Activated CD4-positive, alpha-beta T cell treated with anti-CD3 and anti-CD28 coated beads, Interleukin-2, amount 10 ng/mL, durations not matched to agents 7 days and 5 days (primary cell): ENCODE measurements at regions not wholly inside any gene's neighbourhood (a gene's known extent, or its start where the extent isn't known, plus 50 kb on each side); places are given as distances from the start of the nearest gene placed in this dataset.
A peak's percentile ranks its signal among the peaks of the same experiment; 100 is the strongest.
"Not testable (repeated sequence)": the region's sequence is repeated elsewhere in the genome, so short reads cannot be mapped to it uniquely, and the experiment has no call there.

Experiments
- CTCF ChIA-PET: fragments of 350-600 bp; sonication (Branson Sonifier 250); formaldehyde crosslinking; loops from one replicate; lab custom pipeline; 2021; ENCODE audit warnings: antibody characterized with exemption; lab: Charles Lee
- POLR2A ChIA-PET: fragments of 350-600 bp; sonication (Branson Sonifier 250); formaldehyde crosslinking; loops from one replicate; lab custom pipeline; 2021; ENCODE audit warnings: antibody characterized with exemption; lab: Charles Lee
- DNase-seq: peaks from one replicate; pipeline ENCODE4 v3.0.0-alpha.2; 2020
- H3K27ac Mint-ChIP-seq: one replicate; pipeline ENCODE4 v1.8.0; 2021; ENCODE audit warnings: mild to moderate bottlenecking, moderate library complexity, mixed read lengths
- H3K27me3 Mint-ChIP-seq: one replicate; pipeline ENCODE4 v1.8.0; 2021; ENCODE audit warnings: mixed read lengths
- H3K36me3 Mint-ChIP-seq: one replicate; pipeline ENCODE4 v1.8.0; 2021; ENCODE audit warnings: low read depth, mixed read lengths
- H3K4me1 Mint-ChIP-seq: one replicate; pipeline ENCODE4 v1.8.0; 2021; ENCODE audit warnings: mixed read lengths
- H3K4me3 Mint-ChIP-seq: one replicate; pipeline ENCODE4 v1.8.0; 2021; ENCODE audit warnings: mild to moderate bottlenecking, moderate library complexity, mixed read lengths
- H3K9me3 Mint-ChIP-seq: one replicate; pipeline ENCODE4 v1.8.0; 2021; ENCODE audit warnings: mixed read lengths

DNA sequence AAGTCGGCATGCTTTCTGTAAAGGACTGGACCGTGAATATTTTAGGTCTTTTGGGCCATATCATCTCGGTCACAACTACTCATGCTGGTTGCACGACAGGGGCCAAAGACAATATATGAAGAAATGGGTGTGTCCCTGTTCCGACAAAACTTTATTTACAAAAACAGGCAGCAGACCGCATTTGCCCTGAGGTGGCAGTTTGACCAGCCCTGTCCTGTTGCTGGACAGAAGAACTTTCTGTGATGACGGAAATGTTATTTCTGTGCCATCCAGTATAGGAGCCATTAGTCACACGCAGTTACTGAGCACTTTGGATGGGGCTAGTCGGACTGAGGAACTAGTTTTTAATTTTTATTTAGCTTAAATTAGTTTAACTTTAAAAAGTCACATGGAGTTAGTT is 112.8 kb upstream of the CARD11 start:
- ChIA-PET CTCF (interaction anchor here (0.8 kb wide), 1 partner anchor 67 kb away, joined by 3 read pairs; no protein-coding TSS in a partner anchor), POLR2A (no interaction called here)
- DNase-seq, result no peak
- Mint-ChIP-seq H3K9me3 (no peaks in the 10 kb centered on the region), H3K4me1 (peaks cover 19% of the 10 kb centered on the region), H3K27me3 (peaks cover 6% of the 10 kb centered on the region), H3K27ac (no peak overlapping the region), H3K36me3 (no peaks in the 10 kb centered on the region), H3K4me3 (no peak overlapping the region)

DNA sequence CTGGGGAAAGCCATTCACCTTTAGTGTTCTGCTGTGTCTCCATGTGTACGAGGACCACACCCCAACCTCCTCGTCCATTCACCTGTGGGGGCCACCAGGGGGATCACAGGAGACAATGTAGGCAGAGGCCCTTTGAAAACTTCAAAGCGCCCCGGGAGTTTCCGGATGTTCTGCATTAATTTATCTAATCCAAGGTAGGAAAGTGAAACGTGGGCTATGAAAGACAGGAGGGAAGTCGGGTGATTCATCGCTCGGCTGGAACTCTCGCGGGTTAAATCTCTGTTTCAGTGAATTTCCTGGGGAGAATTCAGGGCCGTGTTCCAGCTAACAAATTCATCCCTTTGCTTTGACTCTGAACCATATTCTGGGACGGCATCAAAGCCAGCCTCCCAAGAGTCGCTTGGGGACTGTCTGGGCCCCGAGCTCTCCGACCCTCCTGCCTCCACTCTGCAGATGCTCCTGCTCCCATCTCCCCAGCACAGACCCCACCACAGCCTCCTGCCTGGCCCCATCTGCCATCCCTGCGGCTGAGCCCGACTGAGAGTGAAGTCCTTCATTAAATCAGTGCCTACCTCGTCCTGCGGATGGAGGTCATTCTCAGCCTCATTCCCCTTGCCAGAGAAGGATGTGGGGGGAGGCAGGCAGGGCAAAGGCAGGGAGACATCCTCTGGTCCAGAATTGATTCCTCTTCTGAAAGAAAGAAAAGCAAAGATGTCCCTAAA is 114.1 kb upstream of the CARD11 start:
- Mint-ChIP-seq H3K27ac (no peak overlapping the region), H3K36me3 (no peaks in the 10 kb centered on the region), H3K27me3 (peaks cover 6% of the 10 kb centered on the region), H3K9me3 (no peaks in the 10 kb centered on the region), H3K4me1 (peaks cover 17% of the 10 kb centered on the region), H3K4me3 (no peak overlapping the region)
- POLR2A ChIA-PET, result no interaction called here
- DNase-seq, result no peak
- CTCF ChIA-PET, result interaction anchor here (1.3 kb wide), 1 partner anchor 12 kb away, joined by 3 read pairs; no protein-coding TSS in a partner anchor

DNA sequence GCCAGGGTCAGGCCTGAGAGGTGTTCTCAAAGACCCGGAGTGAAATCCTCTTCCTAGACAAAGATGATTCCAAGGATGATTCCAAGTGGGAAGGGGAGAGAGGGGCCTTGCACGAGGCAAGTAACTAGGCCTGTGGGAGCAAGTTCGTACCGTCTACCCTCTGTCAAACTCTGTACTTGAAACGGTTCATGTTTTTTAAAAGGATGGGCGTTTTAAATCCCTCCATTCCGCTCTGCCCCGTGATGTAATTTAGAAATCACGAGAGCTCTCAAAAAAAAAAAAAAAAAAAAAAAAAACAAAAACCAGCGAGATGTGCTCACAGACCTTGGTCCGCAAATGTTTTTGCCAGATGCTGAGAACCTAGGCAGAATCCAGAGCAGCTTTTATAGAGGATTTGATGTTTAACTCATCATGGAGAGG is 114.7 kb upstream of the CARD11 start:
- DNase-seq, result no peak
- ChIA-PET CTCF (interaction anchor here (0.6 to 1.3 kb wide), 2 partner anchors 12 to 753 kb away, joined by 3 read pairs; no protein-coding TSS in a partner anchor), POLR2A (no interaction called here)
- Mint-ChIP-seq H3K27ac (no peak overlapping the region), H3K4me1 (peaks cover 17% of the 10 kb centered on the region), H3K36me3 (no peaks in the 10 kb centered on the region), H3K27me3 (peaks cover 6% of the 10 kb centered on the region), H3K9me3 (peaks cover 4% of the 10 kb centered on the region), H3K4me3 (no peak overlapping the region)

DNA sequence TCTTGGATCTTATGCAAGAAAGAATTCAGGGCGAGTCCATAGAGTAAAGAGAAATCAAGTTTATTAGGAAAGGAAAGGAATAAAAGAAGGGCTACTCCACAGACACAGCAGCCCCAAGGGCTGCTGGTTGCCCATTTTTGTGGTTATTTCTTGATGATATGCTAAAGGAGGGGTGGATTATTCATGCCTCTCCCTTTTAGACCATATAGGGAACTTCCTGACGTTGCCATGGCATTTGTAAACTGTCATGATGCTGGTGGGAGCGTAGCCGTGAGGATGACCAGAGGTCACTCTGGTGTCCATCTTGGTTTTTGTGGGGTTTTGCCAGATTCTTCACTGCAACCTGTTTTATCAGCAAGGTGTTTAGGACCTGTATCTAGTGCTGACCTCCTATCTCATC is 115.4 kb upstream of the CARD11 start:
- H3K4me3 Mint-ChIP-seq, result no peak overlapping the region
- no peak overlapping the region for H3K27ac Mint-ChIP-seq
- peaks cover 11% of the 10 kb centered on the region for H3K4me1 Mint-ChIP-seq
- peaks cover 4% of the 10 kb centered on the region for H3K9me3 Mint-ChIP-seq
- CTCF ChIA-PET, result interaction anchor here (0.6 kb wide), 1 partner anchor 754 kb away, joined by 3 read pairs; no protein-coding TSS in a partner anchor
- POLR2A ChIA-PET, result no interaction called here
- no peak for DNase-seq
- peaks cover 6% of the 10 kb centered on the region for H3K27me3 Mint-ChIP-seq
- H3K36me3 Mint-ChIP-seq, result no peaks in the 10 kb centered on the region

DNA sequence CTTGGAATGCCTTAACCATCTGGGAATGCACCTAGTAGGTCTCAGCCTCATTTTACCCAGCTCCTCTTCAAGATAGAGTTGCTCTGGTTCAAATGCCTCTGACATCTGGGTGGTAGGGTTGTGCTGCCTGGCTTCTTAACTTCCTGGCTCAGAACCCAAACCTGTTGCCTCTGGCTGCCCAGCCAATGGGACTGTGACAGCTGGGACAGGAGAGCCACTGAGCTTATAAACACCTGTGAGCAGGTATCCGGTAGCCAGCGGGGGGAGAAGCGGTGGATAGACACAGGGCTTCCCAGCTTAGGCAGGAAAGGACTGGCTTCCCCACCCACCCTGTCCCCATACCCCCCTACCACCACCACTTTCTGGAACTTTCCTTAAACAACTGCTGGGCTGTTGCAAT is 115.8 kb upstream of the CARD11 start:
- CTCF ChIA-PET, result no interaction called here
- peaks cover 6% of the 10 kb centered on the region for H3K27me3 Mint-ChIP-seq
- H3K4me3 Mint-ChIP-seq, result no peak overlapping the region

DNA sequence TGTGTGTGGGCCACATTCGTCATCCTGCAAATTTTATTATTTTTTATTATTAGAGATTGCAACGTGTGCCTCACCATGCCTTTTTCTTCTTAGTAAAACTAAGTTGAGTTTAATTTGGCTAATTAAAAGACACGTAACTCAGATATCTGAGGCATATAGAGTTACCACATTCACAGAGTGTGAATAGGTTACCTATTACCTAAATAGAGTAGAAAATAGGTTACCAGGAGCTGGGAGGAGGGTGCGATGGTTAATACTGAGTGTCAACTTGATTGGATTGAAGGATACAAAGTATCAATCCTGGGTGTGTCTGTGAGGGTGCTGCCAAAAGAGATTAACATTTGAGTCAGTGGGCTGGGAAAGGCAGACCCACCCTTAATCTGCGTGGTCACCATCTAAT is 116.3 kb upstream of the CARD11 start:
- H3K9me3 Mint-ChIP-seq, POLR2A ChIA-PET, H3K4me3 Mint-ChIP-seq, H3K27me3 Mint-ChIP-seq, H3K4me1 Mint-ChIP-seq, DNase-seq, H3K36me3 Mint-ChIP-seq, H3K27ac Mint-ChIP-seq: not testable (repeated sequence)
- CTCF ChIA-PET, result interaction anchor here (1.1 kb wide), 1 partner anchor 94 kb away, joined by 4 read pairs; no protein-coding TSS in a partner anchor

More for the DNA sequence above, 115.8 kb upstream of the CARD11 start:
- DNase-seq, result no peak
- Mint-ChIP-seq H3K4me1 (peaks cover 8% of the 10 kb centered on the region), H3K27ac (no peak overlapping the region), H3K36me3 (no peaks in the 10 kb centered on the region), H3K9me3 (peaks cover 4% of the 10 kb centered on the region)
- POLR2A ChIA-PET, result no interaction called here

DNA sequence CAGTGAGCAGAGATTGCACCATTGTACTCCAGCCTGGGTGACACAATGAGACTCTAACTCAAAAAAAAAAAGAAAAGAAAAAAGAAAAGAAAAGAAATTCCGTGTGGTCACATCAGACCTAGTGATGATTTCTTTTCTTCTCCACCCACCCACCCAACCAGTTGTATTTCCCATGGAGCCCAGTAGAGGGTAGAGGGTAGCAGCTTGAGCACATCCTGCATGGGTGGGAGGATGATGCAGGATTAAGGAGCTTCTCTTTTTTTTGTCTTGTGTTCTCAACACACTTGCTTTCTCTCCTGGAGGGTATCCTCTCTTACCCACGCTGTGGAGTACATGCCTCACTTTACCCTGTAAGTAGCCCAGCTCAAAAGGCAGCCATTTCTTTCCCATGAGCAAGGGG is 118.6 kb upstream of the CARD11 start:
- Mint-ChIP-seq H3K27ac (no peak overlapping the region), H3K4me1 (peaks cover 2% of the 10 kb centered on the region), H3K4me3 (no peak overlapping the region), H3K36me3 (no peaks in the 10 kb centered on the region), H3K27me3 (peaks cover 6% of the 10 kb centered on the region), H3K9me3 (peaks cover 4% of the 10 kb centered on the region)
- POLR2A ChIA-PET, result no interaction called here
- peak; percentile 11 for DNase-seq
- CTCF ChIA-PET, result interaction anchor here (0.6 kb wide), 2 partner anchors 554 to 730 kb away, joined by 3 to 5 read pairs; no protein-coding TSS in a partner anchor

DNA sequence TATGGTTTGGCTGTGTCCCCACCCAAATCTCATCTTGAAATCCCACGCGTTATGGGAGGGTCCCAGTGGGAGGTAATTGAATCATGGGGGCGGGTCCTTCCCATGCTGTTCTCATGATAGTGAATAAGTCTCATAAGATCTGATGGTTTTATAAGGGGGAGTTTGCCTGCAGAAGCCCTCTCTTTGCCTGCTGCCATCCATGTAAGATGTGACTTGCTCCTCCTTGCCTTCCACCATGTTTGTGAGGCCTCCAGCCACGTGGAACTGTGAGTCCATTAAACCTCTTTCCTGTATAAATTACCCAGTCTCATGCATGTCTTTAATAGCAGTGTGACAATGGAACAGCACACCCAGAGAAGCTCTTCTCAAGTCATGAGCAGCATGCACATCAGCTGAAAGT is 119.1 kb upstream of the CARD11 start:
- H3K4me3 Mint-ChIP-seq, DNase-seq, H3K36me3 Mint-ChIP-seq, H3K27me3 Mint-ChIP-seq, H3K9me3 Mint-ChIP-seq, H3K4me1 Mint-ChIP-seq, POLR2A ChIA-PET, H3K27ac Mint-ChIP-seq: not testable (repeated sequence)
- CTCF ChIA-PET, result interaction anchor here (0.6 kb wide), 1 partner anchor 554 kb away, joined by 3 read pairs; no protein-coding TSS in a partner anchor

DNA sequence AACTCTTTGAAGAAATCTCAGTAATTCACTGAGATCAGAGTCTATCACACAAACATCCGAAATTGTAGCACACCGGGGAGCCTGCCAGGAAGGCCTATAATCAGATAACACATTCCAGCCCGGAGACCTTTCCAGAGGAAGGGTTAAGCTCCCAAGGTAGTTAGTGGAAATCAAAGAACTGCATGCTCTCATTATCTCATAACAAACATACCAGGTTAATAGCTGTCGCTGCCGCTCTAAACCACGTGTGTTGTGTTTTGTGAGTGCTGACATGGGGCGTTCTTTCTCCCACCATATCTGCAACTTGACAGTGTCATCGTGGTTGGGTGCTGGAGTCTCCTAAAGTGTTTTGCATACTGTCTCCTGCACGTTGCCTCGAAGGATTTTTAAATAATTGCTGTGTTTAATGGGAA is 120.7 kb upstream of the CARD11 start:
- ChIA-PET POLR2A (no interaction called here), CTCF (interaction anchor here (1.5 kb wide), 1 partner anchor 9 kb away, joined by 5 read pairs; no protein-coding TSS in a partner anchor)

DNA sequence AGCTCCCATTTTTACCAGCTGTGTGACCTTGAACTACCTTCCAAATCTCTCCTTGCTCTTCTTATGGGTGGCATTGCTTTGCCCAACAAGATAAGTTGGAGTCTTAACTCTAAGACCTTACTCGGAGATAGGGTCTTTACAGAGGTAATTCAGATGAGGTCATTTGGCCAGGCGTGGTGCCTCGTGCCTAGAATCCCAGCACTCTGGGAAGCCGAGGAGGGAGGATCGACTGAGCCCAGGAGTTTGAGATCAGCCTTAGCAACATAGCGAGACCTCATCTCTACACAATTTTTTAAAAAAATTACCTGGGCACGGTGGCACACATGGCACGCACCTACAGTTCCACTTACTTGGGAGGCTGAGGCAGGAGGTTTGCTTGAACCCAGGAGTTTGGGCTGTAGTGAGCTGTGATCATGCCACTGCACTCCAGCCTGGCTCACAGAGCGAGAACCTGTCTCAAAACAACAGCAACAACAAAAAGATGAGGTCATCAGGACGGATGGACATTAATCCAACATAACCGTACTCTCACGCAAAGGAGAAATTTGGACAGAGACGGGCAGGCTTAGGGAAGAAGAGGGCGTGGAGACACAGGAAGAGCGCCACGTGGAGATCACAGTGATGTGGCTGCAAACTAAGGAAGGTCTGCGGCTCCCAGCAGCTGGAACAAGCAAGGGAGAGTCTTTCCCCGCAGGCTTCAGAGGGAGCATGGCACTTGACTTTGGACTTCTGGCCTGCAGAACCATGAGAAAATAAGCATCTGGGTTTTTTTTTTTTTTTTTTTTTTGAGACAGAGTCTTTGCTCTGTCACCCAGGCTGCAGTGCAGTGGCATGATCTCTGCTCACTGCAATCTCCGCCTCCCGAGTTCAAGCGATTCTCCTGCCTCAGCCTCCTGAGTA is 122.3 kb upstream of the CARD11 start:
- ChIA-PET POLR2A (no interaction called here), CTCF (interaction anchor here (1.5 kb wide), 1 partner anchor 11 kb away, joined by 5 read pairs; no protein-coding TSS in a partner anchor)
- Mint-ChIP-seq H3K27me3 (peaks cover under 1% of the 10 kb centered on the region), H3K9me3 (peaks cover 4% of the 10 kb centered on the region), H3K27ac (no peak overlapping the region), H3K36me3 (no peaks in the 10 kb centered on the region), H3K4me1 (peaks cover 5% of the 10 kb centered on the region), H3K4me3 (no peak overlapping the region)
- DNase-seq, result no peak

More for the DNA sequence above, 120.7 kb upstream of the CARD11 start:
- Mint-ChIP-seq H3K9me3 (peaks cover 4% of the 10 kb centered on the region), H3K36me3 (no peaks in the 10 kb centered on the region), H3K27me3 (peaks cover 3% of the 10 kb centered on the region), H3K4me3 (no peak overlapping the region), H3K4me1 (peaks cover 5% of the 10 kb centered on the region), H3K27ac (no peak overlapping the region)
- DNase-seq, result no peak

DNA sequence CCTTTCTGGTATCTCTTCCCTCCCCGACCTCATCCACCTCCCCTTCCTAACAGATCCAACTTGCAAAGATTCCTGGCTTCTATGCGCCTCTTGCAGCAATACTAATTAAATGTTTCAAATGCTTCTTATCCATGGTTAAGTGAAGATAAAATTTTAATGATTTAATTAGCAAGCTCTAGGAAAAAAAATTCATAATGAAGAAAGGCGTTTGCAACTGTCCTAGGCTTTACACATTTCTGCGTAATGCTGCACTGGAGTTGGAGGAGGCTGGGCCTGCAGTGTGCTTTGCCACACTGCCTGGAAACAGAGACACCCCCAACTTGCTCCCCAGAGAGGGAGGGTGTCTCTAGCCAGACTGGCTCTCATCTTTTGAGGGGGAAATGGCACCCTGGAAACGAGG is 123.9 kb upstream of the CARD11 start:
- H3K4me1 Mint-ChIP-seq, result peaks cover 5% of the 10 kb centered on the region
- no peak for DNase-seq
- no peaks in the 10 kb centered on the region for H3K27me3 Mint-ChIP-seq
- no peak overlapping the region for H3K27ac Mint-ChIP-seq
- CTCF ChIA-PET, result interaction anchor here (1.2 kb wide), 1 partner anchor 10 kb away, joined by 4 read pairs; no protein-coding TSS in a partner anchor
- H3K9me3 Mint-ChIP-seq, result peaks cover 4% of the 10 kb centered on the region
- no peak overlapping the region for H3K4me3 Mint-ChIP-seq
- POLR2A ChIA-PET, result no interaction called here
- H3K36me3 Mint-ChIP-seq, result no peaks in the 10 kb centered on the region

DNA sequence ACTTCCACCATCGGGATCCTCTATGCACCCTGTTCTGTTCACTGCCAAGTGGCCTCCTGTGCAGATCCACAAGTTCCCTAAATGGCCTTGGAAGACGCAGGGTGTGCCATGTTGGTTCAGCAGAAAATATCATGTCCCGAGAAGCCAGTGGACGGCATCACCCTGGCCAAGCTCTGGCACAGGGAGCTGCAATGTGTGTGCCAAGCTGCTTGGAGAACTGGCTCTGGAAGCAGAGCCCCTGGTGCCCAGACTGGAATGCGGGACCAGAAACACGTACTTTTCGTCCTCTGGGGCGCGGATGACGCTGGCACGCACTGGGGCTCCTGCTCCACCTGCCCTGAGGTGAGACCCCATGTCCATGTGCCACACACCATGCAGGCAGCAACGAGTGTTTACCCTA is 124.7 kb upstream of the CARD11 start:
- Mint-ChIP-seq H3K9me3 (no peaks in the 10 kb centered on the region), H3K27me3 (no peaks in the 10 kb centered on the region), H3K36me3 (no peaks in the 10 kb centered on the region), H3K4me3 (no peak overlapping the region), H3K4me1 (peaks cover 5% of the 10 kb centered on the region), H3K27ac (no peak overlapping the region)
- DNase-seq, result no peak
- CTCF ChIA-PET, result interaction anchor here (0.5 kb wide), 1 partner anchor 706 kb away, joined by 3 read pairs; no protein-coding TSS in a partner anchor
- POLR2A ChIA-PET, result no interaction called here
